MCF 10A (cell line): ENCODE measurements at regions not wholly inside any gene's neighbourhood (a gene's known extent, or its start where the extent isn't known, plus 50 kb on each side); places are given as distances from the start of the nearest gene placed in this dataset.
A peak's percentile ranks its signal among the peaks of the same experiment; 100 is the strongest.

Experiments used
- BruUV-seq: library from RNA; stranded (reverse); fragments of 400-500 nt; replicated peaks from 2 replicates; lab custom pipeline; 2021; lab: Mats Ljungman, UMichigan
- CTCF ChIA-PET: fragments of 300-600 bp; sonication (Branson Sonifier 250); formaldehyde crosslinking; extraction: SDS; loops from one replicate; lab custom pipeline; 2021; ENCODE audit warnings: antibody characterized with exemption, inconsistent platforms; lab: Yijun Ruan, JAX
- POLR2A ChIA-PET: fragments of 300-600, 350-650 bp; sonication (Branson Sonifier 250); formaldehyde crosslinking; extraction: SDS; loops from one replicate; lab custom pipeline; 2020; ENCODE audit warnings: antibody characterized with exemption, inconsistent platforms; lab: Yijun Ruan, JAX
- DNase-seq: peaks from one replicate; pipeline ENCODE4 v3.0.0-alpha.2; 2018; ENCODE audit not compliant: unreplicated experiment
- H3K27ac Mint-ChIP-seq: one replicate; pipeline ENCODE4 v1.8.0; 2022; ENCODE audit warnings: mild to moderate bottlenecking, low read depth, mixed read lengths; ENCODE audit not compliant: unreplicated experiment
- H3K27me3 Mint-ChIP-seq: one replicate; pipeline ENCODE4 v1.8.0; 2022; ENCODE audit warnings: mixed read lengths; ENCODE audit not compliant: insufficient read depth, unreplicated experiment
- H3K36me3 Mint-ChIP-seq: one replicate; pipeline ENCODE4 v1.8.0; 2022; ENCODE audit warnings: mild to moderate bottlenecking, moderate library complexity, mixed read lengths; ENCODE audit not compliant: insufficient read depth, unreplicated experiment
- H3K4me1 Mint-ChIP-seq: one replicate; pipeline ENCODE4 v1.8.0; 2022; ENCODE audit warnings: mixed read lengths; ENCODE audit not compliant: insufficient read depth, unreplicated experiment
- H3K4me3 Mint-ChIP-seq: one replicate; pipeline ENCODE4 v1.8.0; 2022; ENCODE audit warnings: mild to moderate bottlenecking, moderate library complexity, mixed read lengths; ENCODE audit not compliant: unreplicated experiment
- H3K9me3 Mint-ChIP-seq: one replicate; pipeline ENCODE4 v1.8.0; 2022; ENCODE audit warnings: mixed read lengths; ENCODE audit not compliant: unreplicated experiment
- intact Hi-C: fragments of 100-400 bp; cut with micrococcal nuclease; formaldehyde crosslinking; loops from 2 replicates; pipeline ENCODE4 v1.14.1; 2022
- TF ChIP-seq, protein P1 (sequence below): fragments of 200-600 bp; IDR thresholded peaks from one replicate; pipeline ENCODE4 v1.8.0; 2022; ENCODE audit warnings: antibody characterized with exemption, mild to moderate bottlenecking; ENCODE audit not compliant: unreplicated experiment

DNA sequence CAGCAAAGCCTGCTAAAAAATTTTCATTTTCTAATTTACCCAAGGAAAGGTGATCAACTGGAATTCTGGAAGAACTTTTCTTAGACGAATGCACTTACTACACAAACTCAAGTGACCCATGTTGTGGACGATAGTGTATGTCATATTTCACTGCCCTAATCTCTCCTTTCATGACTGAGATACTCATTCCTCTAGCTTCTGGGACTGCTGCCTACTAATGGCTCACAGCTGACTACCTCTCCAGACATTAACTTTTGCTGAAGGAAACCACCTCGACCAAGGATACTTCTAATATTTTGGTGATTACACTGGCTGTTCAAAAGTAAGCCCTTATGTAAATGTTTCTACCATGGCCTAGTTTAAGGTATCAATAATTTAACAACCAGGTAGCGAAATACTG, 959.9 kb upstream of the GHITM start:
- Mint-ChIP-seq H3K4me3 (no peak overlapping the region), H3K36me3 (no peaks in the 10 kb centered on the region), H3K27ac (no peak overlapping the region), H3K27me3 (no peaks in the 10 kb centered on the region), H3K9me3 (peaks cover 10% of the 10 kb centered on the region), H3K4me1 (no peaks in the 10 kb centered on the region)
- intact Hi-C loops = no loop called here
- ChIA-PET POLR2A (no interaction called here), CTCF (no interaction called here)
- no peak for DNase-seq
- TF ChIP-seq, protein P1, sequence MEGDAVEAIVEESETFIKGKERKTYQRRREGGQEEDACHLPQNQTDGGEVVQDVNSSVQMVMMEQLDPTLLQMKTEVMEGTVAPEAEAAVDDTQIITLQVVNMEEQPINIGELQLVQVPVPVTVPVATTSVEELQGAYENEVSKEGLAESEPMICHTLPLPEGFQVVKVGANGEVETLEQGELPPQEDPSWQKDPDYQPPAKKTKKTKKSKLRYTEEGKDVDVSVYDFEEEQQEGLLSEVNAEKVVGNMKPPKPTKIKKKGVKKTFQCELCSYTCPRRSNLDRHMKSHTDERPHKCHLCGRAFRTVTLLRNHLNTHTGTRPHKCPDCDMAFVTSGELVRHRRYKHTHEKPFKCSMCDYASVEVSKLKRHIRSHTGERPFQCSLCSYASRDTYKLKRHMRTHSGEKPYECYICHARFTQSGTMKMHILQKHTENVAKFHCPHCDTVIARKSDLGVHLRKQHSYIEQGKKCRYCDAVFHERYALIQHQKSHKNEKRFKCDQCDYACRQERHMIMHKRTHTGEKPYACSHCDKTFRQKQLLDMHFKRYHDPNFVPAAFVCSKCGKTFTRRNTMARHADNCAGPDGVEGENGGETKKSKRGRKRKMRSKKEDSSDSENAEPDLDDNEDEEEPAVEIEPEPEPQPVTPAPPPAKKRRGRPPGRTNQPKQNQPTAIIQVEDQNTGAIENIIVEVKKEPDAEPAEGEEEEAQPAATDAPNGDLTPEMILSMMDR = no peak
- no TSS peak for BruUV-seq

DNA sequence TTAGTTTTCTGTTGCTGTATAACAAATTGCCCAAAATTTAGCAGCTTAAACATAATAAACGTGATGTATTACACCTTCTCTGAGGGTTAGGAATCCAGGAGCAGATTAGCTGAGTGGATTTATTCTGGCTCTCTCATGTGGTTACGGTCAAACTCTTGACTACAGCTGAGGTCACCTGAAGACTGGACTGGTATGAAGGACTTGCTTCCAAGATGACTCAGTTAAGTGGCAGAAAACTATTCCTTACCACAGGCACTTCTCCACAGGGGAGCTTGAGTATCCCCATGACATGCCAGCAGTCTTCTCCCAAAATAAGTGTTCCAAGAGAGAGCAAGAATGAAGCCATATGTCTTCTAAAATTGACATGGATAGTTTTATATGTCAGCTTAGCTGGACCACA, 957.2 kb upstream of the GHITM start:
- Mint-ChIP-seq H3K27ac (no peak overlapping the region), H3K36me3 (no peaks in the 10 kb centered on the region), H3K27me3 (no peaks in the 10 kb centered on the region), H3K4me3 (no peak overlapping the region), H3K4me1 (no peaks in the 10 kb centered on the region), H3K9me3 (peaks cover 10% of the 10 kb centered on the region)
- ChIA-PET CTCF (no interaction called here), POLR2A (no interaction called here)
- intact Hi-C loops = no loop called here
- no TSS peak for BruUV-seq
- TF ChIP-seq, protein P1 = no peak
- DNase-seq = peak; percentile 2

DNA sequence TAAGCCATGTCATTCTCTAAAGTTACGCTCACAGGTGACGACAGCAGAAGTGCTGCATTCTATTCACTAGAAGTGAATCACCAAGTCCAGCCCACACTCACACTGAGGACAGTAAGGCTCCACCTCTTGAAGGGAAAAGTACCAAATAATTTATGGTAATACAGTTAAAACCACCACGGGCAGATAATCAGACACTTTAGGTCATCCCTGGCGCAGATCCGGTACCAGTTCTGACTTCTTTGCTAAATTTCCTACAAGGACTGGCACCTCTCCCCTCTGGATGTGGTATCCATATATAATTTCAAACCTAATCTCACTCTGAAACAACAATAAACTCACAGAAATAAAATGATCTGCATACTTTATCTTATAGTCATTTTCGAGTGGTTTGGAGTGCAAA, 954.7 kb upstream of the GHITM start:
- Mint-ChIP-seq H3K27ac (no peak overlapping the region), H3K27me3 (no peaks in the 10 kb centered on the region), H3K4me3 (no peak overlapping the region), H3K36me3 (no peaks in the 10 kb centered on the region), H3K9me3 (peaks cover 9% of the 10 kb centered on the region), H3K4me1 (no peaks in the 10 kb centered on the region)
- intact Hi-C loops = no loop called here
- CTCF ChIA-PET = interaction anchor here (1.0 kb wide), 1 partner anchor 18 kb away, joined by 3 read pairs; no protein-coding TSS in a partner anchor
- no TSS peak for BruUV-seq
- TF ChIP-seq, protein P1 = no peak
- POLR2A ChIA-PET = no interaction called here
- no peak for DNase-seq

DNA sequence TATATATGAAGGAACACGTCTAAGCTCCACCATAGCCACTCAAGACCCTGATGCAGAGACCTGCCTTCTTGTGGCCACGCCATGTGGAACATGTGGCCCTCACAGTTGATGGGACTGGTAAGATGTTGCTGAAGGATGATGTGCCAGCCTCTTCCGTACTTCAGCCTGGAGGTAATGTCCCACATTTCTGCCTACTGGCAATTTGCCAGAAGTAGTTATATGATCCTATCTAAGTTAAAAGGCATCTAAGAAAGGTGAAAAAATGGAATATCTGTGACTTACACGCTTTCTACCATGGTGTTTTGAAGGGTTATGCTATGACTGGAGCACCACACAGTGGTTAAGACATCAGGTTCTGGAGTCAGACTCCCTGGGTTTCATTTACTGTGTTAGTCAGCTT, 948.7 kb upstream of the GHITM start:
- no TSS peak for BruUV-seq

More for the DNA sequence above, 948.7 kb upstream of the GHITM start:
- H3K27ac Mint-ChIP-seq = no peak overlapping the region
- intact Hi-C loops = no loop called here
- CTCF ChIA-PET = no interaction called here
- no peaks in the 10 kb centered on the region for H3K36me3 Mint-ChIP-seq
- DNase-seq = no peak
- POLR2A ChIA-PET = no interaction called here
- no peaks in the 10 kb centered on the region for H3K4me1 Mint-ChIP-seq
- TF ChIP-seq, protein P1 = no peak
- H3K27me3 Mint-ChIP-seq = no peaks in the 10 kb centered on the region
- H3K9me3 Mint-ChIP-seq = no peaks in the 10 kb centered on the region
- no peak overlapping the region for H3K4me3 Mint-ChIP-seq
